SK-N-SH (cell line): ENCODE measurements at regions not wholly inside any gene's neighbourhood (a gene's known extent, or its start where the extent isn't known, plus 50 kb on each side); places are given as distances from the start of the nearest gene placed in this dataset.
"Not testable (repeated sequence)": the region's sequence is repeated elsewhere in the genome, so short reads cannot be mapped to it uniquely, and the experiment has no call there.

ENCODE experiments used
- CTCF ChIA-PET: fragments of 300-600, 350-600 bp; formaldehyde crosslinking; extraction: SDS; loops from one replicate; lab custom pipeline; 2021; lab: Yijun Ruan, JAX
- POLR2A ChIA-PET: fragments of 350-600 bp; sonication (Branson Sonifier 250); formaldehyde crosslinking; extraction: SDS; loops from one replicate; lab custom pipeline; 2020; ENCODE audit warnings: antibody characterized with exemption, inconsistent platforms; lab: Yijun Ruan, JAX
- DNase-seq: peaks from one replicate; pipeline ENCODE4 v3.0.0; 2012
- H2AFZ ChIP-seq: fragments of 200-600 bp; sonication (generic); 2 replicates; pipeline ENCODE4 v1.8.1; 2016; ENCODE audit warnings: antibody characterized with exemption, mild to moderate bottlenecking, low read depth
- H3F3A ChIP-seq: fragments of 200-600 bp; sonication (generic); replicated peaks from 2 replicates; pipeline ENCODE3; 2016; ENCODE audit warnings: antibody characterized with exemption, mild to moderate bottlenecking; ENCODE audit not compliant: insufficient read depth
- H3K27ac ChIP-seq, 2 experiments: fragments of 200-500 bp in 1 of 2; fragments of 200-600 bp in 1 of 2; sonication (Bioruptor generic) in 1 of 2; sonication (generic), shearing (Covaris generic) in 1 of 2; 2 replicates each; pipeline versions ENCODE4 v1.5.1 to v1.6.1; 2014 to 2016; ENCODE audit warnings: low read depth in 2 of 2, inconsistent platforms in 1 of 2, low read length in 1 of 2, mild to moderate bottlenecking in 1 of 2, mixed read lengths in 1 of 2
- H3K27me3 ChIP-seq: fragments of 200-600 bp; sonication (generic), shearing (Covaris generic); 2 replicates; pipeline ENCODE4 v1.6.1; 2016; ENCODE audit warnings: mixed run types; ENCODE audit not compliant: insufficient read depth
- H3K36me3 ChIP-seq, 2 experiments: fragments of 200-500 bp in 1 of 2; fragments of 200-600 bp in 1 of 2; sonication (Bioruptor generic) in 1 of 2; sonication (generic) in 1 of 2; replicated peaks in 1 of 2; 2 replicates each; pipeline versions ENCODE3 to v1.5.1; 2014 to 2016; ENCODE audit warnings: low read length in 1 of 2, mild to moderate bottlenecking in 1 of 2; ENCODE audit not compliant: insufficient read depth in 2 of 2, control insufficient read depth in 1 of 2
- H3K4me1 ChIP-seq, 2 experiments: fragments of 200-500 bp in 1 of 2; fragments of 200-600 bp in 1 of 2; sonication (Bioruptor generic) in 1 of 2; sonication (generic), shearing (Covaris generic) in 1 of 2; 2 replicates each; pipeline versions ENCODE4 v1.5.1 to v1.6.1; 2014 to 2016; ENCODE audit warnings: low read depth in 1 of 2, low read length in 1 of 2, mixed run types in 1 of 2; ENCODE audit not compliant: insufficient read depth in 2 of 2, control insufficient read depth in 1 of 2
- H3K4me2 ChIP-seq: fragments of 200-600 bp; sonication (generic), shearing (Covaris generic); 2 replicates; pipeline ENCODE4 v1.6.1; 2017; ENCODE audit warnings: mixed run types
- H3K4me3 ChIP-seq, 2 experiments: fragments of 200-500 bp in 1 of 2; fragments of 200-600 bp in 1 of 2; sonication (Bioruptor generic) in 1 of 2; sonication (generic), shearing (Covaris generic) in 1 of 2; 2 replicates each; pipeline versions ENCODE4 v1.5.1 to v1.8.1; 2014 to 2016; ENCODE audit warnings: low read depth in 2 of 2, inconsistent platforms in 1 of 2, low read length in 1 of 2, mild to moderate bottlenecking in 1 of 2, mixed read lengths in 1 of 2, moderate library complexity in 1 of 2
- H3K79me2 ChIP-seq: fragments of 200-600 bp; sonication (generic); 2 replicates; pipeline ENCODE4 v1.8.1; 2017; ENCODE audit warnings: mild to moderate bottlenecking; ENCODE audit not compliant: insufficient read depth
- H3K9ac ChIP-seq: fragments of 200-600 bp; sonication (generic); 2 replicates; pipeline ENCODE4 v1.6.1; 2017; ENCODE audit warnings: mixed run types
- H3K9me2 ChIP-seq: fragments of 200-600 bp; sonication (generic); 2 replicates; pipeline ENCODE4 v1.6.1; 2017; ENCODE audit warnings: mixed run types
- H3K9me3 ChIP-seq: fragments of 200-600 bp; sonication (generic); 2 replicates; pipeline ENCODE4 v1.6.1; 2017; ENCODE audit warnings: mixed run types, mild to moderate bottlenecking, moderate library complexity
- H4K20me1 ChIP-seq: fragments of 200-600 bp; sonication (generic); 2 replicates; pipeline ENCODE4 v1.6.1; 2017; ENCODE audit warnings: mild to moderate bottlenecking, mixed run types; ENCODE audit not compliant: insufficient read depth
- CTCF ChIP-seq: fragments of 200-600 bp; sonication (generic); IDR thresholded peaks from 2 replicates; pipeline ENCODE4 v1.6.1; 2017; ENCODE audit warnings: antibody characterized with exemption, mild to moderate bottlenecking, moderate library complexity
- ELF1 ChIP-seq: IDR thresholded peaks from 2 replicates; pipeline ENCODE4 v1.4.0; 2012
- EP300 ChIP-seq, 2 experiments: IDR thresholded peaks; 2 replicates each; pipeline versions ENCODE4 v1.4.0 to v1.6.1; 2012; ENCODE audit warnings: borderline replicate concordance in 1 of 2, low read depth in 1 of 2, low read length in 1 of 2
- FOSL2 ChIP-seq: IDR thresholded peaks from 2 replicates; pipeline ENCODE4 v1.4.0; 2012; ENCODE audit warnings: low read depth, mild to moderate bottlenecking, moderate library complexity, borderline replicate concordance
- FOXM1 ChIP-seq: IDR thresholded peaks from 2 replicates; pipeline ENCODE4 v1.4.0; 2012; ENCODE audit warnings: low read depth, mild to moderate bottlenecking
- GATA2 ChIP-seq: sonication (generic); formaldehyde crosslinking; IDR thresholded peaks from 2 replicates; pipeline ENCODE4 v1.5.0; 2020; ENCODE audit warnings: mild to moderate bottlenecking, missing genetic modification reagents
- MEF2A ChIP-seq: IDR thresholded peaks from 2 replicates; pipeline ENCODE4 v1.4.0; 2012; ENCODE audit warnings: low read depth, borderline replicate concordance
- MXI1 ChIP-seq: IDR thresholded peaks from 2 replicates; pipeline ENCODE4 v1.6.1; 2012; ENCODE audit warnings: mild to moderate bottlenecking, low read depth, low read length, improper control_type of control experiment
- POLR2AphosphoS5 ChIP-seq: IDR thresholded peaks from 2 replicates; pipeline ENCODE4 v1.6.1; 2012; ENCODE audit warnings: low read depth, low read length
- RAD21 ChIP-seq: IDR thresholded peaks from 2 replicates; pipeline ENCODE4 v1.6.1; 2012; ENCODE audit warnings: mild to moderate bottlenecking, low read length
- RCOR1 ChIP-seq: fragments of 150-350 bp; IDR thresholded peaks from 2 replicates; pipeline ENCODE4 v1.6.1; 2017; ENCODE audit warnings: antibody characterized with exemption, low read length
- RXRA ChIP-seq: IDR thresholded peaks from 2 replicates; pipeline ENCODE4 v1.4.0; 2012; ENCODE audit warnings: low read depth, mild to moderate bottlenecking, borderline replicate concordance
- SMC3 ChIP-seq: IDR thresholded peaks from 2 replicates; pipeline ENCODE4 v1.6.1; 2012; ENCODE audit warnings: low read depth, low read length, improper control_type of control experiment
- WGBS: methylation state at CpG from one replicate; pipeline ENCODE4 v1.1.6; 2017; ENCODE audit warnings: low lambda C conversion rate; 5-methylcytosine and 5-hydroxymethylcytosine counted together
- TF ChIP-seq, protein P1 (sequence below): IDR thresholded peaks from 2 replicates; pipeline ENCODE4; 2012
- TF ChIP-seq, protein P2 (sequence below): IDR thresholded peaks from 2 replicates; pipeline ENCODE4 v1.6.1; 2012; ENCODE audit warnings: mild to moderate bottlenecking, low read depth, low read length, moderate library complexity
- TF ChIP-seq, protein P3 (sequence below): fragments of 150-350 bp; IDR thresholded peaks from 2 replicates; pipeline ENCODE4 v1.6.1; 2016; ENCODE audit warnings: mild to moderate bottlenecking, low read depth, low read length
- TF ChIP-seq, protein P4 (sequence below): IDR thresholded peaks from 2 replicates; pipeline ENCODE4 v1.4.0; 2012; ENCODE audit warnings: low read depth, borderline replicate concordance

DNA sequence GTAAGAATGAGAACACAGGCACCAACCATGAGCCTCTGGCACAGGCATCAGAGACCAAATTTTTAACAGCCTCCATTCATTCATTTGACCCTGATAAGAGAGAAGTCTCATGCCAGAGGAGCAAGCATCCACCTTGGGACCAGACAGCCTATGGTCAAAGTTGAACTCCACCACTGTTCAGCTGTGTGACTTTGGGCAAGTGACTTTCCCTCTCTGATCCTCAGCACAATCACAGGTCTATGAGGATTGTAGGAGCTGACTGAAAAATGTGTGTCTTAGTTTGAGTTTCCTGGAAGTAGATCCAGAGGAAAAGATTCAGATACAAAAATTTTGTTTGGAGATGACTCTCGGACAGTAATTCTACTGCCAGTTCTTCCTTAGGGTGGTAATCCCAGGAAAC, 645.1 kb upstream of the DEFB115 start:
- Histone ChIP-seq H3K36me3 (no peaks in the 10 kb centered on the region), H2AFZ (no peak overlapping the region), H3K4me3 (no peak overlapping the region), H3K79me2 (no peaks in the 10 kb centered on the region), H3K4me1 (no peaks in the 10 kb centered on the region; a peak in 1 of 4 replicates), H4K20me1 (no peaks in the 10 kb centered on the region), H3K9me2 (no peaks in the 10 kb centered on the region), H3K9ac (no peak overlapping the region), H3K27ac (no peak overlapping the region), H3K27me3 (no peaks in the 10 kb centered on the region; the same call in 1 of the 2 replicates), H3K4me2 (no peak overlapping the region), H3K9me3 (no peaks in the 10 kb centered on the region), H3F3A (no peaks in the 10 kb centered on the region)
- TF ChIP-seq, protein P1, sequence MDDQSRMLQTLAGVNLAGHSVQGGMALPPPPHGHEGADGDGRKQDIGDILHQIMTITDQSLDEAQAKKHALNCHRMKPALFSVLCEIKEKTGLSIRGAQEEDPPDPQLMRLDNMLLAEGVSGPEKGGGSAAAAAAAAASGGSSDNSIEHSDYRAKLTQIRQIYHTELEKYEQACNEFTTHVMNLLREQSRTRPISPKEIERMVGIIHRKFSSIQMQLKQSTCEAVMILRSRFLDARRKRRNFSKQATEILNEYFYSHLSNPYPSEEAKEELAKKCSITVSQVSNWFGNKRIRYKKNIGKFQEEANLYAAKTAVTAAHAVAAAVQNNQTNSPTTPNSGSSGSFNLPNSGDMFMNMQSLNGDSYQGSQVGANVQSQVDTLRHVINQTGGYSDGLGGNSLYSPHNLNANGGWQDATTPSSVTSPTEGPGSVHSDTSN, result no peak
- no peak for TF ChIP-seq POLR2AphosphoS5
- no peak for TF ChIP-seq RCOR1
- no peak for TF ChIP-seq FOSL2
- TF ChIP-seq EP300 (IDR thresholded peaks at IDR 0.05; ENCODE audit: borderline replicate concordance in 1 of 2, low read depth in 1 of 2, low read length in 1 of 2), result no peak
- no peak for TF ChIP-seq CTCF
- no peak for TF ChIP-seq MXI1
- TF ChIP-seq GATA2 (CRISPR knock-in tag), result no peak
- no peak for TF ChIP-seq FOXM1
- no peak for TF ChIP-seq SMC3
- TF ChIP-seq, protein P2, sequence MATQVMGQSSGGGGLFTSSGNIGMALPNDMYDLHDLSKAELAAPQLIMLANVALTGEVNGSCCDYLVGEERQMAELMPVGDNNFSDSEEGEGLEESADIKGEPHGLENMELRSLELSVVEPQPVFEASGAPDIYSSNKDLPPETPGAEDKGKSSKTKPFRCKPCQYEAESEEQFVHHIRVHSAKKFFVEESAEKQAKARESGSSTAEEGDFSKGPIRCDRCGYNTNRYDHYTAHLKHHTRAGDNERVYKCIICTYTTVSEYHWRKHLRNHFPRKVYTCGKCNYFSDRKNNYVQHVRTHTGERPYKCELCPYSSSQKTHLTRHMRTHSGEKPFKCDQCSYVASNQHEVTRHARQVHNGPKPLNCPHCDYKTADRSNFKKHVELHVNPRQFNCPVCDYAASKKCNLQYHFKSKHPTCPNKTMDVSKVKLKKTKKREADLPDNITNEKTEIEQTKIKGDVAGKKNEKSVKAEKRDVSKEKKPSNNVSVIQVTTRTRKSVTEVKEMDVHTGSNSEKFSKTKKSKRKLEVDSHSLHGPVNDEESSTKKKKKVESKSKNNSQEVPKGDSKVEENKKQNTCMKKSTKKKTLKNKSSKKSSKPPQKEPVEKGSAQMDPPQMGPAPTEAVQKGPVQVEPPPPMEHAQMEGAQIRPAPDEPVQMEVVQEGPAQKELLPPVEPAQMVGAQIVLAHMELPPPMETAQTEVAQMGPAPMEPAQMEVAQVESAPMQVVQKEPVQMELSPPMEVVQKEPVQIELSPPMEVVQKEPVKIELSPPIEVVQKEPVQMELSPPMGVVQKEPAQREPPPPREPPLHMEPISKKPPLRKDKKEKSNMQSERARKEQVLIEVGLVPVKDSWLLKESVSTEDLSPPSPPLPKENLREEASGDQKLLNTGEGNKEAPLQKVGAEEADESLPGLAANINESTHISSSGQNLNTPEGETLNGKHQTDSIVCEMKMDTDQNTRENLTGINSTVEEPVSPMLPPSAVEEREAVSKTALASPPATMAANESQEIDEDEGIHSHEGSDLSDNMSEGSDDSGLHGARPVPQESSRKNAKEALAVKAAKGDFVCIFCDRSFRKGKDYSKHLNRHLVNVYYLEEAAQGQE, result no peak
- TF ChIP-seq RXRA, result no peak
- TF ChIP-seq, protein P3, sequence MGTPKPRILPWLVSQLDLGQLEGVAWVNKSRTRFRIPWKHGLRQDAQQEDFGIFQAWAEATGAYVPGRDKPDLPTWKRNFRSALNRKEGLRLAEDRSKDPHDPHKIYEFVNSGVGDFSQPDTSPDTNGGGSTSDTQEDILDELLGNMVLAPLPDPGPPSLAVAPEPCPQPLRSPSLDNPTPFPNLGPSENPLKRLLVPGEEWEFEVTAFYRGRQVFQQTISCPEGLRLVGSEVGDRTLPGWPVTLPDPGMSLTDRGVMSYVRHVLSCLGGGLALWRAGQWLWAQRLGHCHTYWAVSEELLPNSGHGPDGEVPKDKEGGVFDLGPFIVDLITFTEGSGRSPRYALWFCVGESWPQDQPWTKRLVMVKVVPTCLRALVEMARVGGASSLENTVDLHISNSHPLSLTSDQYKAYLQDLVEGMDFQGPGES, result no peak
- TF ChIP-seq RAD21, result no peak
- TF ChIP-seq, protein P4, sequence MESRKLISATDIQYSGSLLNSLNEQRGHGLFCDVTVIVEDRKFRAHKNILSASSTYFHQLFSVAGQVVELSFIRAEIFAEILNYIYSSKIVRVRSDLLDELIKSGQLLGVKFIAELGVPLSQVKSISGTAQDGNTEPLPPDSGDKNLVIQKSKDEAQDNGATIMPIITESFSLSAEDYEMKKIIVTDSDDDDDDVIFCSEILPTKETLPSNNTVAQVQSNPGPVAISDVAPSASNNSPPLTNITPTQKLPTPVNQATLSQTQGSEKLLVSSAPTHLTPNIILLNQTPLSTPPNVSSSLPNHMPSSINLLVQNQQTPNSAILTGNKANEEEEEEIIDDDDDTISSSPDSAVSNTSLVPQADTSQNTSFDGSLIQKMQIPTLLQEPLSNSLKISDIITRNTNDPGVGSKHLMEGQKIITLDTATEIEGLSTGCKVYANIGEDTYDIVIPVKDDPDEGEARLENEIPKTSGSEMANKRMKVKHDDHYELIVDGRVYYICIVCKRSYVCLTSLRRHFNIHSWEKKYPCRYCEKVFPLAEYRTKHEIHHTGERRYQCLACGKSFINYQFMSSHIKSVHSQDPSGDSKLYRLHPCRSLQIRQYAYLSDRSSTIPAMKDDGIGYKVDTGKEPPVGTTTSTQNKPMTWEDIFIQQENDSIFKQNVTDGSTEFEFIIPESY, result no peak
- no peak for TF ChIP-seq MEF2A
- no peak for TF ChIP-seq ELF1
- ChIA-PET CTCF (interaction anchor here (0.7 kb wide), 1 partner anchor 742 kb away, joined by 3 read pairs; no protein-coding TSS in a partner anchor), POLR2A (no interaction called here)
- 60% methylated on average over 1 of the region's 1 CpG for WGBS
- DNase-seq, result no peak

GRCh38 chr20:30621346-30621745, 636.1 kb upstream of the DEFB115 start:
- H3K4me3 ChIP-seq, CTCF ChIA-PET, H3F3A ChIP-seq, H3K27ac ChIP-seq, DNase-seq, H3K79me2 ChIP-seq, H3K36me3 ChIP-seq, POLR2A ChIA-PET, H3K9ac ChIP-seq, H3K9me3 ChIP-seq, H3K9me2 ChIP-seq, H4K20me1 ChIP-seq, H2AFZ ChIP-seq, H3K4me1 ChIP-seq, H3K27me3 ChIP-seq, H3K4me2 ChIP-seq: not testable (repeated sequence)
- 35% methylated on average over 3 of the region's 4 CpGs for WGBS
